ENCODE measurements at regions not wholly inside any gene's neighbourhood (a gene's known extent, or its start where the extent isn't known, plus 50 kb on each side); places are given as distances from the start of the nearest gene placed in this dataset.

GRCh38 chr12:67837876-67838275, 151.4 kb upstream of the IFNG-AS1 start:
- no peak for DNase-seq (ENCODE audit: low read depth, low spot score)

- DNase-seq (ENCODE audit: low read depth, low spot score): no peak
Observed at GRCh38 chr12:67842124-67842523, 147.1 kb upstream of the IFNG-AS1 start.

GRCh38 chr12:67843257-67843656, 146.0 kb upstream of the IFNG-AS1 start:
- no peak for DNase-seq (ENCODE audit: low read depth, low spot score)

GRCh38 chr12:67852701-67853100, 136.5 kb upstream of the IFNG-AS1 start:
- no peak for DNase-seq (ENCODE audit: low read depth, low spot score)

- DNase-seq (ENCODE audit: low read depth, low spot score): no peak
Observed at GRCh38 chr12:67853204-67853603, 136.0 kb upstream of the IFNG-AS1 start.

- DNase-seq (ENCODE audit: low read depth, low spot score): no peak
Observed at GRCh38 chr12:67854351-67854750, 134.9 kb upstream of the IFNG-AS1 start.

- DNase-seq (ENCODE audit: low read depth, low spot score): no peak
Observed at GRCh38 chr12:67855103-67855502, 134.1 kb upstream of the IFNG-AS1 start.

GRCh38 chr12:67871231-67871630, 118.0 kb upstream of the IFNG-AS1 start:
- no peak for DNase-seq (ENCODE audit: low read depth, low spot score)

- no peak for DNase-seq (ENCODE audit: low read depth, low spot score)
Observed at GRCh38 chr12:67873355-67873754, 115.9 kb upstream of the IFNG-AS1 start.

- DNase-seq (ENCODE audit: low read depth, low spot score): no peak
Observed at GRCh38 chr12:67876305-67876915, 112.8 kb upstream of the IFNG-AS1 start.

- no peak for DNase-seq (ENCODE audit: low read depth, low spot score)
Observed at GRCh38 chr12:67877727-67878126, 111.5 kb upstream of the IFNG-AS1 start.

- no peak for DNase-seq (ENCODE audit: low read depth, low spot score)
Observed at GRCh38 chr12:67879937-67880336, 109.3 kb upstream of the IFNG-AS1 start.

GRCh38 chr12:67881565-67881964, 107.7 kb upstream of the IFNG-AS1 start:
- DNase-seq (ENCODE audit: low read depth, low spot score): no peak

- no peak for DNase-seq (ENCODE audit: low read depth, low spot score)
Observed at GRCh38 chr12:67884596-67884995, 104.7 kb upstream of the IFNG-AS1 start.

- DNase-seq (ENCODE audit: low read depth, low spot score): no peak
Observed at GRCh38 chr12:67885375-67886169, 103.7 kb upstream of the IFNG-AS1 start.

GRCh38 chr12:67887065-67887464, 102.2 kb upstream of the IFNG-AS1 start:
- no peak for DNase-seq (ENCODE audit: low read depth, low spot score)

GRCh38 chr12:67889931-67890330, 99.3 kb upstream of the IFNG-AS1 start:
- no peak for DNase-seq (ENCODE audit: low read depth, low spot score)

- DNase-seq (ENCODE audit: low read depth, low spot score): no peak
Observed at GRCh38 chr12:67890726-67891258, 98.5 kb upstream of the IFNG-AS1 start.

- peak; percentile 26 for DNase-seq (ENCODE audit: low read depth, low spot score)
Observed at GRCh38 chr12:67891596-67891995, 97.7 kb upstream of the IFNG-AS1 start.

GRCh38 chr12:67892259-67893021, 96.8 kb upstream of the IFNG-AS1 start:
- no peak for DNase-seq (ENCODE audit: low read depth, low spot score)

GRCh38 chr12:67893022-67893580, 96.1 kb upstream of the IFNG-AS1 start:
- DNase-seq (ENCODE audit: low read depth, low spot score): no peak

GRCh38 chr12:67900418-67900817, 88.8 kb upstream of the IFNG-AS1 start:
- DNase-seq (ENCODE audit: low read depth, low spot score): peak; percentile 31
